ENCODE measurements at regions not wholly inside any gene's neighbourhood (a gene's known extent, or its start where the extent isn't known, plus 50 kb on each side); places are given as distances from the start of the nearest gene placed in this dataset.
A peak's percentile ranks its signal among the peaks of the same experiment; 100 is the strongest.

DNA sequence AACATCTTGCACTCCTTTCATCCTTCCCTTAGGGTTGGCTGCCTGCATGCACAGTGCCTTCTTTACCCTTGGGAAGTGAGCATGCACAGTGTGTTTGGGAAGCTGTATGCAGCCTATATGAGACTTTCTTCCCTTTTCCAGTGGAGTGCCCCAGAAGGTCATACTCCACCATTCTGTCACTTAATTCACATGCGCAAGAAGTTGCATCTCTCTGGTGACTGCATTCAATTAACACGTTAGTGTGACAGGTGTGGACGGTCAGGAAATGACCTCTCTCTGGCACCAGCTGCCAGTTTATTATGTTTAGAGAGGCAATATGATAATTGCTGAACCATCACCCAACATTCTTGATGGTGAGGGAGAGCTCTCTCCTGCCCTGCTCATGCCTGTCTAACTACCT, 770.0 kb downstream of the FLRT2 start:
- no peaks in the 10 kb centered on the region for H3K27me3 ChIP-seq (ENCODE audit: control insufficient read depth, low read length)
- no peaks in the 10 kb centered on the region for H3K36me3 ChIP-seq (ENCODE audit: control insufficient read depth, low read length)
- no peak overlapping the region for H3K27ac ChIP-seq (ENCODE audit: low read depth, low read length)
- TF ChIP-seq, protein P1, sequence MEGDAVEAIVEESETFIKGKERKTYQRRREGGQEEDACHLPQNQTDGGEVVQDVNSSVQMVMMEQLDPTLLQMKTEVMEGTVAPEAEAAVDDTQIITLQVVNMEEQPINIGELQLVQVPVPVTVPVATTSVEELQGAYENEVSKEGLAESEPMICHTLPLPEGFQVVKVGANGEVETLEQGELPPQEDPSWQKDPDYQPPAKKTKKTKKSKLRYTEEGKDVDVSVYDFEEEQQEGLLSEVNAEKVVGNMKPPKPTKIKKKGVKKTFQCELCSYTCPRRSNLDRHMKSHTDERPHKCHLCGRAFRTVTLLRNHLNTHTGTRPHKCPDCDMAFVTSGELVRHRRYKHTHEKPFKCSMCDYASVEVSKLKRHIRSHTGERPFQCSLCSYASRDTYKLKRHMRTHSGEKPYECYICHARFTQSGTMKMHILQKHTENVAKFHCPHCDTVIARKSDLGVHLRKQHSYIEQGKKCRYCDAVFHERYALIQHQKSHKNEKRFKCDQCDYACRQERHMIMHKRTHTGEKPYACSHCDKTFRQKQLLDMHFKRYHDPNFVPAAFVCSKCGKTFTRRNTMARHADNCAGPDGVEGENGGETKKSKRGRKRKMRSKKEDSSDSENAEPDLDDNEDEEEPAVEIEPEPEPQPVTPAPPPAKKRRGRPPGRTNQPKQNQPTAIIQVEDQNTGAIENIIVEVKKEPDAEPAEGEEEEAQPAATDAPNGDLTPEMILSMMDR (IDR thresholded peaks at IDR 0.05; ENCODE audit: low read depth, low read length, poor library complexity, severe bottlenecking), result no peak
- no peak for TF ChIP-seq EZH2phosphoT487 (IDR thresholded peaks at IDR 0.05; ENCODE audit: borderline replicate concordance, low read length)
- H3K9me2 ChIP-seq (replicated peaks; ENCODE audit: control insufficient read depth, low read length), result no peaks in the 10 kb centered on the region
- H3K9me3 ChIP-seq (ENCODE audit: control insufficient read depth, insufficient read depth, low read length), result no peaks in the 10 kb centered on the region
- H3K79me2 ChIP-seq (ENCODE audit: control insufficient read depth, low read length), result no peaks in the 10 kb centered on the region
- H3K4me2 ChIP-seq (ENCODE audit: low read length), result no peak overlapping the region
- no peaks in the 10 kb centered on the region for H3F3A ChIP-seq (ENCODE audit: control insufficient read depth, insufficient read depth)
- no peaks in the 10 kb centered on the region for H4K20me1 ChIP-seq (ENCODE audit: control insufficient read depth, insufficient read depth, low read depth, low read length)
- H3K4me1 ChIP-seq (ENCODE audit: control insufficient read depth, low read length), result peaks cover 16% of the 10 kb centered on the region
- H3K4me3 ChIP-seq (ENCODE audit: low read length), result no peak overlapping the region

DNA sequence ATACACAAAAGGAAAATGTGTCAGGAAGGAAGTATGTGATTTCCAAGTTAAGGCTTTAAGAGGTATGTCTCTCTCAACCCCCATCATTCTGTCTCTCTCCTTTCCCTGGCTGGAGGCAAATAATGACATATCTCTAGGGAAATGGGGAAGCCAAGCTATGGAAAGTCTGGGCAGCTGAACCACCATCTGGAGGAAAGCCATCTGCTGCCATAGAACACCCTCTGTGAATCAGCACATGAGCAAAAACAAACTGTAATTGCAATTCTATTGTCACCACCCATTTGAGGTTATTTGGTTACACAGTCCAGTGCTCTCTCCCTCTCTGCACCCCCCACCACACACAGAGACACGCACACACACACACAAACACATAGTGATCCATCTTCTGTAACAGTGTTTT, 766.2 kb downstream of the FLRT2 start:
- H3K27ac ChIP-seq (ENCODE audit: low read depth, low read length), result no peak overlapping the region
- peaks cover 6% of the 10 kb centered on the region for H3K4me1 ChIP-seq (ENCODE audit: control insufficient read depth, low read length)
- no peaks in the 10 kb centered on the region for H3K27me3 ChIP-seq (ENCODE audit: control insufficient read depth, low read length)
- H3K36me3 ChIP-seq (ENCODE audit: control insufficient read depth, low read length), result no peaks in the 10 kb centered on the region
- TF ChIP-seq, protein P1 (IDR thresholded peaks at IDR 0.05; ENCODE audit: low read depth, low read length, poor library complexity, severe bottlenecking), result no peak
- TF ChIP-seq EZH2phosphoT487 (IDR thresholded peaks at IDR 0.05; ENCODE audit: borderline replicate concordance, low read length), result no peak
- no peaks in the 10 kb centered on the region for H3K79me2 ChIP-seq (ENCODE audit: control insufficient read depth, low read length)
- peak overlapping the region; percentile 43 for H3K4me2 ChIP-seq (ENCODE audit: low read length)
- H3K9me2 ChIP-seq (replicated peaks; ENCODE audit: control insufficient read depth, low read length), result no peaks in the 10 kb centered on the region
- no peaks in the 10 kb centered on the region for H4K20me1 ChIP-seq (ENCODE audit: control insufficient read depth, insufficient read depth, low read depth, low read length)
- H3K4me3 ChIP-seq (ENCODE audit: low read length), result peak overlapping the region; percentile 22; the same call in 1 of the 2 replicates
- no peaks in the 10 kb centered on the region for H3F3A ChIP-seq (ENCODE audit: control insufficient read depth, insufficient read depth)
- H3K9me3 ChIP-seq (ENCODE audit: control insufficient read depth, insufficient read depth, low read length), result no peaks in the 10 kb centered on the region

DNA sequence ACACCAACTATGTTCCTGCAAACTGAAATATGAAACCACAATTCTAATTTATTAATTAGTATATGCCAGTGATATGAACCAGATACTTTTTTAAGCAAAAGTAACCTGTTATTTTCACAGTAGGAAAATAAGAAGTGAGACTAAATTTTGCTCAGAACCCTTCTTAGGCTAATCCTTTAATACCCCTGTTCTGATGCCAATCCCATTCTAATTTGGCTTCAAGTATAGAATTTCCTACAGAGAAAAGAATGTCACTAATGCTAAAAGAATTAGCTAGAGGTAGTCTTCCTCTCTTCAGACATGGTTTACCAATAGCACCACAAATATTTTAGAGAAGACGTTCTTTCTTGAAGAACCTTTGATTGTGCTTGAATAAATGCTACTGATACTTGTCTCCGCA, 758.4 kb downstream of the FLRT2 start:
- Histone ChIP-seq H3K9me3 (ENCODE audit: control insufficient read depth, insufficient read depth, low read length) (no peaks in the 10 kb centered on the region), H3K4me1 (ENCODE audit: control insufficient read depth, low read length) (no peaks in the 10 kb centered on the region), H3K4me2 (ENCODE audit: low read length) (no peak overlapping the region), H3F3A (ENCODE audit: control insufficient read depth, insufficient read depth) (no peaks in the 10 kb centered on the region), H3K79me2 (ENCODE audit: control insufficient read depth, low read length) (no peaks in the 10 kb centered on the region), H3K27me3 (ENCODE audit: control insufficient read depth, low read length) (no peaks in the 10 kb centered on the region), H3K36me3 (ENCODE audit: control insufficient read depth, low read length) (no peaks in the 10 kb centered on the region), H3K9me2 (replicated peaks; ENCODE audit: control insufficient read depth, low read length) (no peaks in the 10 kb centered on the region), H3K27ac (ENCODE audit: low read depth, low read length) (no peak overlapping the region), H4K20me1 (ENCODE audit: control insufficient read depth, insufficient read depth, low read depth, low read length) (no peaks in the 10 kb centered on the region), H3K4me3 (ENCODE audit: low read length) (no peak overlapping the region)
- TF ChIP-seq EZH2phosphoT487 (IDR thresholded peaks at IDR 0.05; ENCODE audit: borderline replicate concordance, low read length), result no peak
- TF ChIP-seq, protein P1 (IDR thresholded peaks at IDR 0.05; ENCODE audit: low read depth, low read length, poor library complexity, severe bottlenecking), result no peak

DNA sequence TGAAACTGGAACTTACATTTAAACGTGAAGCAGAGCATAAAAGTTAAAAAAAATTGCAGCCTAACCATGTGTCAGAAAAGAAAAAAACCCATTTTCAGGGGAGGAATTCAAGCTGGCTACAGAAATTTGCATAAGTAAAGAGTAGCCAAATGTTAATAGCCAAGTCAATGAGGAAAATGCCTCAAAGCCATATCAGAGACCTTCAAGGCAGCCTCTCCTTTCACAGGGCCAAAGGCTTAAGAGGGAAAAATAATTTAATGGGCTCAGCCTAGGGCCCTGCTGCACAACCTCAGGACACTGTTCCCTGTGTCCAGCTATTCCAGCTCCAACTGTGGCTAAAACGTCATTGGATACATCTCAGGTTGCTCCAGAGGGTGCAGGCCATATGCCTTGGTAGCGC, 749.5 kb downstream of the FLRT2 start:
- Histone ChIP-seq H3F3A (ENCODE audit: control insufficient read depth, insufficient read depth) (no peaks in the 10 kb centered on the region), H4K20me1 (ENCODE audit: control insufficient read depth, insufficient read depth, low read depth, low read length) (no peaks in the 10 kb centered on the region), H3K4me3 (ENCODE audit: low read length) (no peak overlapping the region), H3K4me1 (ENCODE audit: control insufficient read depth, low read length) (no peaks in the 10 kb centered on the region), H3K9me3 (ENCODE audit: control insufficient read depth, insufficient read depth, low read length) (no peaks in the 10 kb centered on the region), H3K27ac (ENCODE audit: low read depth, low read length) (no peak overlapping the region), H3K27me3 (ENCODE audit: control insufficient read depth, low read length) (no peaks in the 10 kb centered on the region), H3K79me2 (ENCODE audit: control insufficient read depth, low read length) (no peaks in the 10 kb centered on the region), H3K4me2 (ENCODE audit: low read length) (no peak overlapping the region), H3K36me3 (ENCODE audit: control insufficient read depth, low read length) (no peaks in the 10 kb centered on the region), H3K9me2 (replicated peaks; ENCODE audit: control insufficient read depth, low read length) (no peaks in the 10 kb centered on the region)
- TF ChIP-seq EZH2phosphoT487 (IDR thresholded peaks at IDR 0.05; ENCODE audit: borderline replicate concordance, low read length), result no peak
- TF ChIP-seq, protein P1 (IDR thresholded peaks at IDR 0.05; ENCODE audit: low read depth, low read length, poor library complexity, severe bottlenecking), result no peak
